ENCODE measurements at regions not wholly inside any gene's neighbourhood (a gene's known extent, or its start where the extent isn't known, plus 50 kb on each side); places are given as distances from the start of the nearest gene placed in this dataset.

- no peak for TF ChIP-seq CTCF (IDR thresholded peaks at IDR 0.05)
- no peak for TF ChIP-seq EZH2 (IDR thresholded peaks at IDR 0.05)
- no peak for TF ChIP-seq EZH2phosphoT487 (IDR thresholded peaks at IDR 0.05)
Observed at GRCh38 chr11:129569007-129569406, 193.4 kb downstream of the BARX2 start.

Measured in neural progenitor cell (in vitro differentiated cells).